Glomerular visceral epithelial cell (primary cell): ENCODE measurements at regions not wholly inside any gene's neighbourhood (a gene's known extent, or its start where the extent isn't known, plus 50 kb on each side); places are given as distances from the start of the nearest gene placed in this dataset.
"Not testable (repeated sequence)": the region's sequence is repeated elsewhere in the genome, so short reads cannot be mapped to it uniquely, and the experiment has no call there.

ENCODE experiments used
- DNase-seq: peaks from one replicate; pipeline ENCODE4 v3.0.0-alpha.2; 2016; ENCODE audit errors: extremely low spot score

GRCh38 chr10:36872702-36873393 is 252.6 kb upstream of the ANKRD30A start:
- no peak for DNase-seq

- no peak for DNase-seq
Measured at GRCh38 chr10:36840788-36841187, 284.6 kb upstream of the ANKRD30A start.

DNA sequence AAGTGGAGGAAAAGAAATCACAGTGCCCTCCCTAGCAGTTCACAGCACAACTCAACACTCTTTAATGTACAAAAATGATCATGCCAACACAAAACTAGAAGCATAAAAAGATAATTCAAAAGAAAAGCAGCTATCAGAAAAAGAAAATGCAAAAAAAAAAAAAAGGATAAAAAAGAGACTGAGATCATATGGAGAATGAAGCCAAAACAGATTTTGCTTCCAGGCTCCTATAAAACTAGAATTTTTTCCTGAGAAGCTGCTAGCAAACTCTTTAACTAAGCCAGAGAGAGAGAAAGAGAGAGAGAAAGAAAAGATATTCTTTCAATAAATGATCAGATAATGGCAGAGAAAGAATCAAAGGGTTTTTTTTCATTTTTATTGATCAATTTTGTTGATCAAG is 288.0 kb upstream of the ANKRD30A start:
- no peak for DNase-seq

GRCh38 chr10:36819781-36820180 is 305.6 kb upstream of the ANKRD30A start:
- DNase-seq = no peak

GRCh38 chr10:36817898-36818297 is 307.5 kb upstream of the ANKRD30A start:
- DNase-seq = no peak

- DNase-seq = no peak
Measured at GRCh38 chr10:36808625-36809362, 316.6 kb upstream of the ANKRD30A start.

DNA sequence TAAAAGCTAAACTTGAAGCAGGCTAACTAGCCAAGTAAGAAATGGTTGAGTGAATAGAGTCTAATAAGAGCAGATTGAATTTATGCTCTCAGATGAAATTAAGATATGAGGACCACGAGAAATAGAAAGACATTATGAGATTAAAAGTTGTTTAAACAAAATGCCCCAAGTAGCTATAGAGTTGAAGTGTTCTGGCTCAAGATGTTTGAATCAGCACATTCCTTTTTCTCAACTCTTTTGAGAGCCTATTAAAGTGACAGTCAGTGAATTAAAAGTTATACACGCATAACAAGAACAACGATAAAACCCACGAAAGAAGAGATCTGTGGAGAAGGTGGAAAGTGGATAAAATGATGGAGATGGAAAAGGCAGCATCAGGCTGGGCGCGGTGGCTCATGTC is 322.2 kb upstream of the ANKRD30A start:
- DNase-seq = no peak

DNA sequence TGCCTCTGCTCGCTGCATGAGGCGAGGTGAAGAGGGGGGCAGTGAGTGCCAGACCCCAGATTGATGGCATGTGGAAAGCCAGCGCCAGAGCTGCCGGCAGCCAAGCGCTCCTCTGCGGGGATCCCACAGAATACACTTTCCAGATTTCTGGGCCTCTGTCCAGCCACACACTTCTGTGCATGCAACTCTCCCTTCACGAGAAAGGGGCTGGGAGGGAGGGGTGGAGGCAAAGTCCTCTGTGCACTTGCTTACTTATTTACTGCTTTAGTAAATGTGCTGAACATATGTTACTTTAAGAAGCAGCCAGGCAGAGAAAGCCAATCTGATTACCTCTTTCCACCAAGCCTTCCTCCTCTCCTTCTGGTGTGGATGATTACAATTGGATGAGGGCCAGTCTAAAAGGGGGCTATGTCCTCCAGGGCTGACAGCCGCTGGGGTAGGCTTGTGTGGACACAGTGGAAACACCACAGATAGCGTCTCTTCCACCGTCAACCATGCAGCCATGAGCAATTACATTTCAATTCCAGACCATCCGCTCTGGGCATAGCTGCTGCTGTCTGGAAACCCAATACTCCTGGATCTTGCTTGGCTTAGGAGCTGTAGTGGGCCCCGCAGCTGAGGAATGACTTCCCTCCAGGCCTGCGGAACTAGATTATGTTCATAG is 322.8 kb upstream of the ANKRD30A start:
- no peak for DNase-seq

GRCh38 chr10:36801660-36802059 is 323.7 kb upstream of the ANKRD30A start:
- no peak for DNase-seq

GRCh38 chr10:36794981-36795380 is 330.4 kb upstream of the ANKRD30A start:
- no peak for DNase-seq

DNA sequence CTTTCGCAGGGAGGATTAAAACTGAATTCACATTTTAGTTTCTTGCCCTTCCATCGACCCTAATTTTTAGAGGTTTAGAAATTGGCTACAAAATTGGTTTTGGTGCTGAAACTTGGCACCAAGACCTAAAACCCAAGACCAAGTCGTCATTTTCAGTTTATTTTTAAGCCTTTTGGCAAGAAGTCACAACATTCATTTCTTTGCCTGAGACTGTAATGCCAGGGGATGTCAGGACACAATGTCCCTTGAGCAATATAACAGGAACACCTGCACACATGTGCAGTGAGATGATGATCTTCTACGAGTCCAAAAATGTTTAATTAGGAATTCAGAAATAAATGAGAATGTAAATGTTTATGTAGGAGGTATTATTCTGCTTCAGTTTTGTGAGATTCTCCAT is 335.4 kb upstream of the ANKRD30A start:
- DNase-seq = no peak

- no peak for DNase-seq
Measured at GRCh38 chr10:36788152-36788551, 337.2 kb upstream of the ANKRD30A start.

- no peak for DNase-seq
Measured at GRCh38 chr10:36783400-36783799, 342.0 kb upstream of the ANKRD30A start.

- DNase-seq = no peak
Measured at GRCh38 chr10:36781570-36781969, 343.8 kb upstream of the ANKRD30A start.

GRCh38 chr10:36780158-36780557 is 345.2 kb upstream of the ANKRD30A start:
- no peak for DNase-seq

DNA sequence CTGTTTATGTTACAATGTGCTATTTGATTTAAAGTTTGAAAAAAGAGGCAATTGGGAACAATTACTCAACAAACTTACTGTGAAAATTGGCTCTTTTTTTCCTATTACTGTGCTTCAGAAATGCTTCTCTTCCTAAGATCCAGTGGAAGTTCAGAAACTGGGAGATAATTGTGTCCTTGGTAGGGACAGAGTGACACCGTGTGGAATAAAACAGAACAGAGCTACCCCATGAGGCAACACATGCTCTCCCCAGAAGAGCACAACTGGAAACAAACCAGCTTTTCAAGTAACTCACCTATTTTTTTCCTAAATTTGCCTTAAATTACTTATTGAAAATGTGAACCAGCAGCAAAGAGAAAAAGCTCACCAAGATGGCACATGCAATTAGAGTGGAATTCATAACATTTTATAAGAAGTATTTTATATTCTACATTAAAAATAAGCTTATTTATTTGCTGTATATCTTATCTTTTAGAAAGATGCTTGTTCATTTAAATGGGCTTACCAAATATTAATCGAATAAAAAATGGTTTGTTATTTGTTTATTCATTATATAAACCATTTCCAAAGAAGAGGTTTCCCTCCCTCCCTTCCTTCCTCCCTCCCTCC is 346.1 kb upstream of the ANKRD30A start:
- peak; percentile 33 for DNase-seq

DNA sequence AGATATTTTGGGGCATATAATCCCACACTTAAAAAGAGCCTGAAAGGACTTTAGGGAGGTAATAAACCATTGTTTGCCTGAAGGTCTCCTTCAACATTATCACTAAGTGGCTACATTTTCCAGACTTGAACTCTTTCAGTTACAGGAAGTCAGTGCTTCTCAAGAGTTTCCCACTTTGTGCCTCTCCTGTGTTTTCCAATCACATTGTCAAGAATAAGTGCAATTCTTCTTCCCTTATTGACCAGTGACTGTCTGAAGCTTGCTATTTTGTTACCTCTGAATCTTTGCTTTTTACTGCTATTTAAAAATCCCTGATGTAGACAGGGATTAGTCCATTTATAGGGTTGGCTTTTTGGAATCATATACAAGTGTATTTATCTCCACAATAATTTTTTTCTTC is 346.7 kb upstream of the ANKRD30A start:
- DNase-seq = no peak

- DNase-seq = no peak
Measured at GRCh38 chr10:36773652-36774051, 351.7 kb upstream of the ANKRD30A start.

- no peak for DNase-seq
Measured at GRCh38 chr10:36771725-36772124, 353.7 kb upstream of the ANKRD30A start.

GRCh38 chr10:36769741-36770140 is 355.7 kb upstream of the ANKRD30A start:
- not testable (repeated sequence) for DNase-seq

GRCh38 chr10:36766940-36767339 is 358.5 kb upstream of the ANKRD30A start:
- DNase-seq = no peak

DNA sequence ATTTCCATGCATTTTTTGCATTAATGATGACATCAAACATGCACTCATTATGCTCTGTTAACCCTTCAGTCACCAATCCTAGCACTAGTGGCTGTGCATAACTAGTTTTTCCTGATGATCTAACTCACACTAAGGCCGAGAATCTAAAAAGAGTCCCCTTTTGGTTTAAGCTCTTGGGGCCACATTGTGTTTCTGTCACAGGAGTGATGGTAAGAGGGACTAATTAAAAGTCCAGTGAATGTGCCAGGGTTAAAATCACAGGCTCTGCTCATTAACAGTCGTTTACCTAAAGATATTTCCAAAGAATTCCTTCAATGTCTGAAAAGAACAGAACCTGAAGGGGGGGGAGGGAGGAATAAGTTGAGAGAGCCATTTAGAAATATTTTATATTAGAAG is 359.0 kb upstream of the ANKRD30A start:
- DNase-seq = no peak
